ENCODE measurements at regions not wholly inside any gene's neighbourhood (a gene's known extent, or its start where the extent isn't known, plus 50 kb on each side); places are given as distances from the start of the nearest gene placed in this dataset.

DNA sequence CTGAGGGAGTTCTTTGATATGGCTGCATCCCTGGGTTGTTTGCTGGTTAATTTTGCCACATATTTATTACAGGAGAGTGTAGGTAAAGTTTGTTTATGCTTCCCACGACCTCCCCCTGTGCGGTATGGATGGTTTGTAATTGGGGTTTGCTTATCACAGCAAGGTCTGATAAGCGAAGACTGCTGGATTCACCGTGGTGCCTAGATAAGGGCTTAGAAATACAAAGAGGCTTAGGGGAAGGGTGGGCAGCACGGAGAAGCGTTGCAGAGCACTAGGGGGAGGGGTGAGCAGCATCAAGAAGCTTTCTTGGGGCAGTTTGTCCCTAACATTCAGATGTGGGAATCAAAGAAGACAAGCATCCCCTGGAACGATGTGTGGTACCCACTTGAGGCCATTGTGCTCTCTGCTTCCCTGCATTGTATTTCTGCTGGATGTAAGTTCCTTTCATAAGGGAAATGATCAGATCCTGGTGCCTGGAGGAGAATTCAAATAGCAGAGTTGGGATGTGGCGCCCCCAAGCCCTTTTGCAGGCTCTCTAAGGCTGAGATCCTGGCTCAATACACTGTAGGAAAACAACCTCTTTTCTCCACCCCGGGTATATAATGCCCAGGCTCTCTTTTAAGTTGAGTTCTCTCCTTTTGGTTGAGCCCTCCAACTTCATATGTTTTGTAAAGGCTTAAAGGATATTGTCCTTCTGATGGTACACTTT lies 598.1 kb upstream of the ADGRL4 start:
- no peak for DNase-seq

- DNase-seq, result no peak
These were observed 597.3 kb upstream of the ADGRL4 start for GRCh38 chr1:79603843-79604242.

- no peak for DNase-seq
These were observed 592.7 kb upstream of the ADGRL4 start for GRCh38 chr1:79599257-79599656.

DNA sequence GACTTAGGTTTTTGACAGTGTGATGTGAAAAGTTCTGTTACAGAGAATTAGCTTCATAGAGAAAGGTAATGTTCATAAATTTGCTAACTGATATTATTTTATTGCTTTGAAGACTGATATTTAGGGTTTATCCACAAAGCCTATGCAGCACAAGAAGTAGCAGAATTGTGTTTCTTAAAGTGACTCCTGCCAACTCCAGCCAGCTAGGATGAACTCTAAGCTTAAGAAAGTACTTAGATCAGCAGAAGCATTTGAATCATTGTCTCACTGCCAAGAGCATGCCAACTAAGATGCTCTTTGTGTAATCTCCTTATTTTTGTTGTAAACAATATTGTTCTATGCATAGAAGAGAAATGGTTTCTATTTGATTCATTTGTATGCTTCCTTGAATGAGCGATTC lies 589.4 kb upstream of the ADGRL4 start:
- no peak for DNase-seq

GRCh38 chr1:79594121-79594698 lies 587.7 kb upstream of the ADGRL4 start:
- no peak for DNase-seq

GRCh38 chr1:79592707-79593106 lies 586.2 kb upstream of the ADGRL4 start:
- no peak for DNase-seq

GRCh38 chr1:79588719-79589118 lies 582.2 kb upstream of the ADGRL4 start:
- DNase-seq, result no peak

DNA sequence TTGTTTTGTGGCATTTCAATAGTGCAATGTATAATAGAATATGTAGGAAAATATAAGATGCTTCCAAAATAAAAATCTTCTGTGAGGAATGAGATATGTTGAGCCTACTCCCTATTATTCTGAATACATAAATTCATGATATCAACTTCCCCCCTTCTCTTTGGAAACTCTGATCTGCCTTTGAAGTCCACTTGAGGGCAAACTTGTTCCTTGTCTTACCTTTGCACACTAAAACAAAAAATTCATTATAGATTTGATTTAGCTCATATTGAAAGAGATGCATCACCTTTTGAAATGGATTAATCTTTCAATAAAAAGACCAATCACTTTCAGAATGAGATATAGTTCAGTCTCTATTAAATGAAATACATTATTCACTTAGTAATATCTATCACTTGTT lies 580.7 kb upstream of the ADGRL4 start:
- no peak for DNase-seq

DNA sequence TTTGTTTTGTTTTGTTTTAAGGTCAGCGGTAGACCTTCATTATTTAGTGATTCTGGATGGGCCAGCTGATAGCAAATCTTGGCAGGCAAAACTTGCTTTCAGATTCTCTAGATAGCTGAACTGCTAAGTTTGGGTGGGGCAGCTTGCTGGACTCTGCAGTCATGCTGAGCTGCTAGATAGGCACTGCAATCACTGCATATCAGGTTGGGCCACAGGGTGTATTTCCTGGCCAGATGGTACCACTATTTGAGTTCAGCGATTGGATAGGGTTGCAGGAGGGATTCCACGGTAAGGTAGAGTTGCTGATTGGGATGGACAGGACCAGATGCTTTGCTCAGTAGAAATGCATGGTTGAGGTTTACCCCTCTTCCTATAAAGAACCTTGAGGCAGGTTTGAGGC lies 579.3 kb upstream of the ADGRL4 start:
- no peak for DNase-seq

GRCh38 chr1:79575424-79575823 lies 568.9 kb upstream of the ADGRL4 start:
- DNase-seq, result no peak

GRCh38 chr1:79568411-79568810 lies 561.9 kb upstream of the ADGRL4 start:
- DNase-seq, result no peak

DNA sequence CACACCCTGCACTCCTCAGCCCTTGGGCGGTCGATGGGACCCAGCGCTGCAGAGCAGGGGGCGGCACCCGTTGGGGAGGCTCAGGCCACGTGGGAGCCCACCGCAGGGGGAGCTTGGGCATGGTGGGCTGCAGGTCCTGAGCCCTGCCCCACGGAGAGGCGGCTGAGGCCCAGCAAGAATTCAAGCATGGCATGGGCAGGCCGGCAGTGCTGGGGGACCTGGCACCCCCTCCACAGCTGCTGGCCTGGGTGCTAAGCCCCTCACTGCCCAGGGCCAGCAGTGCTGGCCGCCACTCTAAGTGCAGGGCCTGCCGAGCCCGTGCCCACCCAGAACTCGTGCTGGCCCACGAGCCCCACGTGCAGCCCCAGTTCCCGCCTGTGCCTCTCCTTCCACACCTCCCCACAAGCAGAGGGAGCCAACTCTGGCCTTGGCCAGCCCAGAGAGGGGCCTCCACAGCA lies 555.0 kb upstream of the ADGRL4 start:
- DNase-seq, result no peak

GRCh38 chr1:79556189-79556588 lies 549.7 kb upstream of the ADGRL4 start:
- DNase-seq, result no peak

- DNase-seq, result no peak
These were observed 548.2 kb upstream of the ADGRL4 start for GRCh38 chr1:79554688-79555087.

GRCh38 chr1:79551321-79551720 lies 544.8 kb upstream of the ADGRL4 start:
- no peak for DNase-seq

DNA sequence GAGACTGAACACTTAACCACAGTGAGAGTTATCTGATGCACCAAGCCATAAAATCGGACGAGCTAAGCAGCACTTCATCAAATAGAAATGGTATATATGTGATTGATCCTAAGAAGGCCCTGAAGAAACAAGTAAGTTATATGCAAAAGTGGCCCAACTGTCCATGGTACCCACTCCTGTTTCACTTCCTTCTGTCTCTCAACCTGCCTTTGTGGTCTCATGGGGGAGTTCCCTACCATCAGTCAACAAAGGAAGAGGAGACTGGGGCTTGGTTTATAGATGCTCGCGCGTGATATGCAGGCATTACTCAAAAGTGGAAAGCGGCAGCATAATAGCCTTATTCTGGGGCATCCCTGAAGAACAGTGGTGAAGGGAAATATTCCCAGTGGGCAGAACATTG lies 543.9 kb upstream of the ADGRL4 start:
- DNase-seq, result no peak

GRCh38 chr1:79549201-79549600 lies 542.7 kb upstream of the ADGRL4 start:
- no peak for DNase-seq

- DNase-seq, result no peak
These were observed 541.0 kb upstream of the ADGRL4 start for GRCh38 chr1:79547514-79547913.

GRCh38 chr1:79543394-79543793 lies 536.9 kb upstream of the ADGRL4 start:
- no peak for DNase-seq

DNA sequence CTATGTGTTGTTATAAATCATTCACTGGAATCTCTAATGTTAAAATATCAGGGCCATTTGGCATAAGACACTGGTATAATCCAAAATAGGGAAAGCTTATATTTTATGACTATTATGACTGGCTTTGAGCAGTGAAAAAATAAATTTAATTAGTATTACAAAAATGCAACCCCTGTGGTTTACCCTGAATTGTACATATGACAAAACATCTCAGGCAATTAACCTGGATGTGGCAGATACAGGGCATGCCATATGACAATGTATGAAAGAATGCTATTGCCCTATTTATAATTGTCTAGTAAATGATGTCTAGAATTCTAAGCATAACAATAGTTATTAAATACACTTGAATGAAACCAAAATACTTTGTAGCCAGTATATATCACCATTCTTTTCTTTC lies 532.5 kb upstream of the ADGRL4 start:
- no peak for DNase-seq

DNA sequence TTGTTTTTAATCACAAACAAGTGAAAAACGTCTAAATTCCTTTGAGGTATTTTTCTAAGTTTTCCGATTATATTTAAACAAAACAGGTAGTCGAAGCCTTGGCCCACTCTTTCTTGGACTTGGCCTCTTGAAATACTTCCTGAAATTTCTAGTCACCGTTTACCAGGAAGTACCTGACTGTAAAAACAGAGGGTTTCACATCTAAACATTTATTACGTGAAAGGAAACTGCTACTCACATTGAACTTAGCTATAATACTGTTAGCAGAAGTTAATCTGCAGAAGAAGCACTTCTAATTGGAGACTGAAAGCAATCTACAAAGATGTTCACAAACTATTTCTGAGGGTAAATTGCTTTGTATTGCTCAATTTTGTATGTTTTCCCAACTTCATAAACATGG lies 526.0 kb upstream of the ADGRL4 start:
- DNase-seq, result no peak

DNA sequence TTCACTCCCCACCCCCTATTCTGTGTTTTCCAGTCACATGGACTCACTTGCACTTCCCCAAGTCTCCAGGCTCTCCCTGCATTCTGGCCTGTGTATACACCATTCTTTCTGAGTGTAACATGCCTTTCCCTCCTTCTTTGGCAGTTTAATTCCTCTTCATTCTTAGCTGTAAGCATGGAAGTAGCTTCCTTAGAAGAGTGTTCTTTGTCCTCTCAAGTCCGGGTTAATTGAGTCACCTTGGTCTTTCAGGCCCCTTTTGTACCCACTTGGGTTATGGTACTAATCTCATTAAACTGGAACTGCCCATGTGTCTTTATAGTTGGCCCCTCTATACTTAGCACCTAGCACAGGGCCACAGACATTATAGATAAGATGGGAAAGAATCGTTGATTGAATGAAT lies 525.3 kb upstream of the ADGRL4 start:
- no peak for DNase-seq

GRCh38 chr1:79530476-79530875 lies 523.9 kb upstream of the ADGRL4 start:
- no peak for DNase-seq

DNA sequence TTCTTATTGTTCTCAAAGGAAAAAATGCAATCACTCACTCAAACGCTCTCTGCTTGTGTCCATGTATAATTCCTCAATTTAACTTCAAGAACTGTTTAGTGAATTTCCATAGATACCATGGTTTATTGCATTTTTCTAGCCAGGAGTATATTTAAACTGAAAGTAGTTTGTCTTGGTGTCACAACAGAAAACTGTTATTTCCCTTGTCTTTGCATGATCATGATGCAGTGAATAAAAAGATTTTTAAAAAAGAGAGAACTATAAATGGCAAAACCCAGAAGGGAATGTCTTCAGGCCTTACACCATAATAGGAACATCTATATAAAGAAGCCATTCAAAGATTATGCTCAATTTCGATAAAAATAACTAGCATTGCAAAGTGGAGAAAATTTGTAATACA lies 523.5 kb upstream of the ADGRL4 start:
- no peak for DNase-seq

DNA sequence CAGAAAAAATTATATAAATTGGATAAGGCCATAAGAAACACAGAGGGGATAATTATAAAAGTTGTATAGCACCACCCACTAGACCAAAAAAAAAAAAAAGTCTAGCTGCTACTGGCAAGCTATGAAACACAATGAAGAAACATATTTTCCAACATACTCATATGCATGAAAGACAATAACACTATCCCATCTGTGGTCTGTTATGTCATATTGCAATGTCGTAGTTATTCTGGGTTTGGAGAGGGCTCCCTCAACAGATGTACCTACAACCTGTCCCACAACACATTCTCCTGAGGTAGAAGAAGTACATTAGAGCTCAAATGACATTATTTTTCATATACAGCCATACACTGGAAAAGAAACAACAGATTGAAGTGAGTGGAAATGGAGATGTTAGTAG lies 517.6 kb upstream of the ADGRL4 start:
- DNase-seq, result no peak

All from CD4-positive, alpha-beta T cell treated with Interleukin-15 for 1 hour (primary cell).